Smooth muscle cell (in vitro differentiated cells): ENCODE measurements at regions not wholly inside any gene's neighbourhood (a gene's known extent, or its start where the extent isn't known, plus 50 kb on each side); places are given as distances from the start of the nearest gene placed in this dataset.
A peak's percentile ranks its signal among the peaks of the same experiment; 100 is the strongest.

Experiments used
- DNase-seq: peaks from one replicate; lab custom pipeline; 2025; ENCODE audit not compliant: unreplicated experiment; lab: John Stamatoyannopoulos, UW
- H2AFZ ChIP-seq: fragments of 200-600 bp; sonication (generic); 2 replicates; pipeline ENCODE4 v1.6.0; 2016; ENCODE audit warnings: antibody characterized with exemption, low read depth, mild to moderate bottlenecking
- H3F3A ChIP-seq: fragments of 200-600 bp; sonication (generic); 2 replicates; pipeline ENCODE4 v1.6.0; 2017; ENCODE audit warnings: antibody characterized with exemption, low read depth
- H3K27ac ChIP-seq: fragments of 200-600 bp; sonication (generic); 2 replicates; pipeline ENCODE4 v1.5.1; 2016; ENCODE audit warnings: low read depth, mild to moderate bottlenecking
- H3K27me3 ChIP-seq: fragments of 200-600 bp; sonication (generic); 2 replicates; pipeline ENCODE4 v1.6.1; 2016; ENCODE audit warnings: low read depth, mild to moderate bottlenecking
- H3K36me3 ChIP-seq: fragments of 200-600 bp; sonication (generic); 2 replicates; pipeline ENCODE4 v1.5.1; 2016; ENCODE audit warnings: low read depth
- H3K4me1 ChIP-seq: fragments of 200-600 bp; sonication (generic); 2 replicates; pipeline ENCODE4 v1.5.1; 2016; ENCODE audit warnings: low read depth
- H3K4me2 ChIP-seq: fragments of 200-600 bp; sonication (generic); 2 replicates; pipeline ENCODE4 v1.6.0; 2016; ENCODE audit warnings: mild to moderate bottlenecking
- H3K4me3 ChIP-seq: fragments of 200-600 bp; sonication (generic); 2 replicates; pipeline ENCODE4 v1.5.1; 2016; ENCODE audit warnings: mild to moderate bottlenecking
- H3K79me2 ChIP-seq: fragments of 200-600 bp; sonication (generic); 2 replicates; pipeline ENCODE4 v1.6.0; 2016; ENCODE audit warnings: low read depth, mild to moderate bottlenecking
- H3K9ac ChIP-seq: fragments of 200-600 bp; sonication (generic); 2 replicates; pipeline ENCODE4 v1.6.0; 2016; ENCODE audit warnings: low read depth
- H3K9me3 ChIP-seq: fragments of 200-600 bp; sonication (generic); replicated peaks from 2 replicates; pipeline ENCODE4 v1.5.1; 2016; ENCODE audit warnings: low read depth
- H4K20me1 ChIP-seq: fragments of 200-600 bp; sonication (generic); 2 replicates; pipeline ENCODE4 v1.6.0; 2016; ENCODE audit warnings: low read depth
- CTCF ChIP-seq: fragments of 200-600 bp; sonication (generic); IDR thresholded peaks from 2 replicates; pipeline ENCODE4 v1.5.1; 2017; ENCODE audit warnings: borderline replicate concordance, mild to moderate bottlenecking, antibody characterized with exemption; ENCODE audit not compliant: insufficient read depth, poor library complexity, severe bottlenecking
- WGBS: methylation state at CpG from one replicate; pipeline ENCODE4 v1.1.7; 2016; ENCODE audit warnings: low lambda C conversion rate; 5-methylcytosine and 5-hydroxymethylcytosine counted together

- no peak overlapping the region for H3K9ac ChIP-seq
- H3K4me2 ChIP-seq = no peak overlapping the region
- H3K9me3 ChIP-seq = no peaks in the 10 kb centered on the region
- no peaks in the 10 kb centered on the region for H3K36me3 ChIP-seq
- no peaks in the 10 kb centered on the region for H4K20me1 ChIP-seq
- H3K27me3 ChIP-seq = no peaks in the 10 kb centered on the region
- TF ChIP-seq CTCF = no peak
- no peak overlapping the region for H3K27ac ChIP-seq
- H3K4me3 ChIP-seq = no peak overlapping the region
- no peak overlapping the region for H2AFZ ChIP-seq
- no peaks in the 10 kb centered on the region for H3K79me2 ChIP-seq
- no peaks in the 10 kb centered on the region for H3F3A ChIP-seq
- no peak for DNase-seq
- H3K4me1 ChIP-seq = peaks cover 6% of the 10 kb centered on the region
Observed at GRCh38 chr1:221343136-221343535, 398.8 kb downstream of the DUSP10 start.

- TF ChIP-seq CTCF = no peak
- peaks cover 6% of the 10 kb centered on the region for H3K4me1 ChIP-seq
- H3K36me3 ChIP-seq = no peaks in the 10 kb centered on the region
- no peaks in the 10 kb centered on the region for H3K79me2 ChIP-seq
- no peak overlapping the region for H3K4me3 ChIP-seq
- no peak overlapping the region for H3K9ac ChIP-seq
- no peak for DNase-seq
- no peaks in the 10 kb centered on the region for H3K27me3 ChIP-seq
- H3F3A ChIP-seq = no peaks in the 10 kb centered on the region
- H2AFZ ChIP-seq = no peak overlapping the region
- H3K9me3 ChIP-seq = no peaks in the 10 kb centered on the region
- no peaks in the 10 kb centered on the region for H4K20me1 ChIP-seq
- H3K27ac ChIP-seq = no peak overlapping the region
- no peak overlapping the region for H3K4me2 ChIP-seq
- 82% methylated on average over 3 of the region's 3 CpGs for WGBS
Observed at GRCh38 chr1:221343607-221344006, 398.3 kb downstream of the DUSP10 start.

GRCh38 chr1:221344693-221345092 is 397.2 kb downstream of the DUSP10 start:
- Histone ChIP-seq H3F3A (no peaks in the 10 kb centered on the region), H3K9ac (no peak overlapping the region), H3K36me3 (no peaks in the 10 kb centered on the region), H3K9me3 (no peaks in the 10 kb centered on the region), H3K4me3 (no peak overlapping the region), H3K27me3 (no peaks in the 10 kb centered on the region), H4K20me1 (no peaks in the 10 kb centered on the region), H3K27ac (no peak overlapping the region), H3K4me1 (peaks cover 6% of the 10 kb centered on the region), H3K4me2 (peak overlapping the region; percentile 57), H3K79me2 (no peaks in the 10 kb centered on the region), H2AFZ (peak overlapping the region; percentile 24)
- no peak for DNase-seq
- 90% methylated on average over 1 of the region's 1 CpG for WGBS
- no peak for TF ChIP-seq CTCF

GRCh38 chr1:221347706-221348105 is 394.2 kb downstream of the DUSP10 start:
- Histone ChIP-seq H3K79me2 (no peaks in the 10 kb centered on the region), H4K20me1 (no peaks in the 10 kb centered on the region), H3K27ac (no peak overlapping the region), H3K4me2 (no peak overlapping the region), H3K36me3 (no peaks in the 10 kb centered on the region), H3K27me3 (no peaks in the 10 kb centered on the region), H3K9ac (no peak overlapping the region), H3K4me1 (peaks cover 6% of the 10 kb centered on the region), H3K4me3 (no peak overlapping the region), H3K9me3 (no peaks in the 10 kb centered on the region), H2AFZ (no peak overlapping the region), H3F3A (no peaks in the 10 kb centered on the region)
- no peak for TF ChIP-seq CTCF
- WGBS = 69% methylated on average over 2 of the region's 2 CpGs
- no peak for DNase-seq
